Cardiac muscle cell (in vitro differentiated cells and primary cell): ENCODE measurements at regions not wholly inside any gene's neighbourhood (a gene's known extent, or its start where the extent isn't known, plus 50 kb on each side); places are given as distances from the start of the nearest gene placed in this dataset.

Source experiments
- DNase-seq, 2 donors: peaks; one replicate each; pipeline versions ENCODE4 v3.0.0 to v3.0.0-alpha.2; 2010 to 2017; ENCODE audit warnings: low read depth in 1 of 2, low spot score in 1 of 2
- H3K27ac ChIP-seq: fragments of 200-600 bp; sonication (generic); 2 replicates; pipeline ENCODE4 v1.5.1; 2016
- H3K27me3 ChIP-seq: fragments of 200-600 bp; sonication (generic); 2 replicates; pipeline ENCODE4 v1.6.0; 2016; ENCODE audit warnings: control low read depth
- H3K36me3 ChIP-seq: fragments of 200-600 bp; sonication (generic); 2 replicates; pipeline ENCODE4 v1.5.1; 2016; ENCODE audit warnings: control low read depth
- H3K4me1 ChIP-seq: fragments of 200-600 bp; sonication (generic); 2 replicates; pipeline ENCODE4 v1.8.1; 2017; ENCODE audit warnings: low read depth, mild to moderate bottlenecking, mixed run types
- H3K4me3 ChIP-seq: fragments of 200-600 bp; sonication (generic); 2 replicates; pipeline ENCODE4 v1.5.1; 2016; ENCODE audit warnings: mild to moderate bottlenecking
- H3K9me3 ChIP-seq: fragments of 200-600 bp; sonication (generic); 2 replicates; pipeline ENCODE4 v1.5.1; 2017; ENCODE audit warnings: low read depth, mild to moderate bottlenecking, control low read depth
- TF ChIP-seq, protein P1 (sequence below): IDR thresholded peaks from 2 replicates; pipeline ENCODE4 v1.5.1; 2012; ENCODE audit warnings: low read depth, mild to moderate bottlenecking, low read length

DNA sequence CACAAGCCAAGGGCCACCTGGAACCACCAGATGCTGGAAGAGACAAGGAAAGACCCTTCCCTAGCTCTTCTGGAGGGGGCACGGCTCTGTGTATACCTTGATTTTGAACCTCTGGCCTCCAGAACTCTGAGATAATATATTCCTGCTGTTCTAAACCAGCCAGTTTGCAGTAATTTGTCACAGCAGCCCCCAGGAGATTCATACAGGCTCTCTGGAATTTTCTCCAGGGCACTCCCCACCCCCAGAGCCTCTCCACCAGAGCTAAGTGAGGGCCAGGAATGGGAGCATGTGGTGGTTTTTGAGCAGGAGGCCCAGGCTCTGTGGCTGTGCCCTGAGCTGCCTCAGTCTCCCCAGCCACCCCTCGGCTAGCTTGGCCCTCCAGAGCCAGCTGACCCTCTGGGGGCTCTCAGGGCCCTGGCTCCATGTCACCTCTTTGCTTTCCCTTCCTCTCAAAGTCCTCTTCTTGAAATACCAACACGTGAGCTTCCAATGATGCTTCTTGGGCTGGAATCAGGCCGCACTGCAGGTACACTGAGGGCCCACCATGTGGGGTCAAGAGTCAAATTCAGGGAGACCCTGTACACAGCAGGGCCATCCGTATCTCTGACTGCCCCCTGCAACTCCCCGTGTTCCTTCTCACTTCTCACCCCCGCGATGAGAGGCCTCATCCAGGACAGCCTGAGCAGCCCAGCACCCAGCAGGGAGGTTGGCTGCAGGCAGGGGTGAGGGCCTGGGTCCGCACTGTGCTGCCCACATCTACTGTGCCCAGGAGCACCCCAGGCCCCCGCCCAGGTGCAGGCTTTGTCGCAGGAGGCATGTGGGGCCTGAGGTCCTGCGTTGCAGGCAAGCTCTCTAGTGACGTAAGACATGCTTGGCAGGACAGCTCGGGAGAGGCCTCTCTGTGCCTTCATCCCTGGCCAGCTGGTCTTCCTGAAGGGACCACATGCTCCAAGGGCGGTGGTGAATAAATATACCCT is 155.5 kb downstream of the ANKRD60 start:
- Histone ChIP-seq H3K9me3 (no peaks in the 10 kb centered on the region), H3K4me1 (no peaks in the 10 kb centered on the region), H3K36me3 (no peaks in the 10 kb centered on the region), H3K27ac (no peak overlapping the region), H3K27me3 (no peaks in the 10 kb centered on the region), H3K4me3 (no peak overlapping the region)
- DNase-seq = no peak
- TF ChIP-seq, protein P1, sequence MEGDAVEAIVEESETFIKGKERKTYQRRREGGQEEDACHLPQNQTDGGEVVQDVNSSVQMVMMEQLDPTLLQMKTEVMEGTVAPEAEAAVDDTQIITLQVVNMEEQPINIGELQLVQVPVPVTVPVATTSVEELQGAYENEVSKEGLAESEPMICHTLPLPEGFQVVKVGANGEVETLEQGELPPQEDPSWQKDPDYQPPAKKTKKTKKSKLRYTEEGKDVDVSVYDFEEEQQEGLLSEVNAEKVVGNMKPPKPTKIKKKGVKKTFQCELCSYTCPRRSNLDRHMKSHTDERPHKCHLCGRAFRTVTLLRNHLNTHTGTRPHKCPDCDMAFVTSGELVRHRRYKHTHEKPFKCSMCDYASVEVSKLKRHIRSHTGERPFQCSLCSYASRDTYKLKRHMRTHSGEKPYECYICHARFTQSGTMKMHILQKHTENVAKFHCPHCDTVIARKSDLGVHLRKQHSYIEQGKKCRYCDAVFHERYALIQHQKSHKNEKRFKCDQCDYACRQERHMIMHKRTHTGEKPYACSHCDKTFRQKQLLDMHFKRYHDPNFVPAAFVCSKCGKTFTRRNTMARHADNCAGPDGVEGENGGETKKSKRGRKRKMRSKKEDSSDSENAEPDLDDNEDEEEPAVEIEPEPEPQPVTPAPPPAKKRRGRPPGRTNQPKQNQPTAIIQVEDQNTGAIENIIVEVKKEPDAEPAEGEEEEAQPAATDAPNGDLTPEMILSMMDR = no peak

GRCh38 chr20:58071991-58072390 is 156.5 kb downstream of the ANKRD60 start:
- TF ChIP-seq, protein P1 = no peak
- Histone ChIP-seq H3K27me3 (no peaks in the 10 kb centered on the region), H3K9me3 (no peaks in the 10 kb centered on the region), H3K27ac (no peak overlapping the region), H3K4me1 (no peaks in the 10 kb centered on the region), H3K36me3 (no peaks in the 10 kb centered on the region), H3K4me3 (no peak overlapping the region)
- DNase-seq = no peak

DNA sequence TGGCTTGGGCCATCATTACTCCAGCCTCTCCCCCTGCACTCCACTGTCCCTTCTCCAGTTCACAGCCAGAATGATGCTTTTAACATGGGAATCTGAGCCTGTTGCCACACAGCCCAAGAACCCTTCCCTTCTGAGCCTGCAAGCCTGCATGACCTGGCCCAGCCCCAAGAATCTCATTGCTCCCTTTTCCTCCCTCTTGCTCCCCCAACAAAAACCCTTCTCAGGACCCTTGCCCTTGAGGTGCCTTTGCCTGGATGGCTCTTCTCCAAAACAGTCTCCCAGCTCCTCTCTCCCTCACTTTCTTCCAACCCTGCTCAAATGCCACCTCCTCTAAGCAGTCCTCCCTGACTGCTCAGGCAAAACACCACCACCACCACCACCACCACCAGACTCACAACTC is 157.2 kb downstream of the ANKRD60 start:
- H3K4me1 ChIP-seq = no peaks in the 10 kb centered on the region
- no peaks in the 10 kb centered on the region for H3K36me3 ChIP-seq
- H3K9me3 ChIP-seq = no peaks in the 10 kb centered on the region
- no peak overlapping the region for H3K4me3 ChIP-seq
- TF ChIP-seq, protein P1 = no peak
- H3K27ac ChIP-seq = no peak overlapping the region
- no peaks in the 10 kb centered on the region for H3K27me3 ChIP-seq
- DNase-seq = no peak

DNA sequence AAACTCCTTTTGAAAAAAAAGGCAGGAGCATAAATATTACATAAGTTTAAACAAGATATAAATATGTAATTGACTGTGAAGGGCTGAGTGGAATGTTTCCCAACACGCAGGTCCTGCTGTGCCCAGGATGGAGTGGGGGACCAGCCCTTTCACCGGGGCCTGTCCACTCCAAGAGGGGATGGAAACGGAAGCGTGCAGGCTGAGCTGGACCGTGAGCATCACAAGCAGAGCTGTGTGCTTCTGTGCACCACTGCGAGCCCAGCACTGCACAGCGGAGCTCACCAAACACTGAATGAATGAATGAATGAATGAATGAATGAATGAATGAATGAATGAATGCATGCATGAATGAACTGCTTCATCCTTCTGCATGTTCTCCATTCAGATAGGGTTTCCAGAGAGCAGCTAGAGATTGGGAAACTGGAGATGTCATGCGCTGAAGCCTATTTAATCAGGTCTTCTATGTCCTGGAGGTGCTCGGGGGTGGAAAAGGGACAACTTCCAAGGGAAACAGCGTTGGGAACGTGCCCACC is 157.7 kb downstream of the ANKRD60 start:
- Histone ChIP-seq H3K4me3 (no peak overlapping the region), H3K36me3 (no peaks in the 10 kb centered on the region), H3K27me3 (no peaks in the 10 kb centered on the region), H3K4me1 (no peaks in the 10 kb centered on the region), H3K27ac (no peak overlapping the region), H3K9me3 (no peaks in the 10 kb centered on the region)
- no peak for DNase-seq
- TF ChIP-seq, protein P1 = no peak

DNA sequence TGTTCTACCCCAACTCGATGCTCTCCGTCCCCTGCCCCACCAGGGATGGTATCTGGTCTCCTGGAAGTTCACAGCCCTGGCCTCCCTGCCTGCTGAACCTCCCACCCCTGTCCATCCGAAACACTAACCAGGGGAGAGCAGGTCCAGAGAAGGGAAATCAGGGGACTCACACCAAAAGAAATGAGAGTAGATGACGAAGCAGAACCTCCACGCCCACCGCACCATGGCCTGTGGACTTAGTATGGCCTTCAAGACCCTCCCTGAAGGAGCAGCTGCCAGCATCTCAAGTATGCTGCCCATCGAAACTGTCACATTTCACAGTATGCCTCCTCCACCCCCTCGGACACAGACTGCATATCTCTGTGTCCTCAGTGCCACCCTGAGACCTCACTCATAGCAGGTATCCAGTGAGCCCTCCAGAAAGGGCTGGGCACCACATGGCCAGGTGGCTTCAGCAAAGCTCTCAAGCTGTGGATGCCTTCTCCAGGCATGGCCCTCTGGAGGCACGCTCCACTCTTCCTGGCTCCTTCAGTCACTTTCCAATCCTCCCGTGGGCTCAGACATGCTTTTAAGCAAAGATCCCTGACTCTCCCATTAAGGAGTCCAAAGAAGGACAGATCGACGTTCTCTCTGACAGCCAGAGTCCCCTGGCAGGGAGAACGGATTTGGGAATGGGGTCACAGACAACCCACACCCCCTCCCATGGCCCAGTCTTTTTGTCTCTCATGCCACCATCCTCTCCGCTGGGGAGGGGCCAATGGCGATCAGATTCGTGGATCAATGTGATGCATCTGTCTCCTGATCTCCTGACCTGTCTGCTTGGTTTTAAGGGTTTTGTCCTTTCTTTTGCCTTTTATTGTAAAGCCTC is 158.4 kb downstream of the ANKRD60 start:
- peaks cover 2% of the 10 kb centered on the region for H3K27me3 ChIP-seq
- no peak overlapping the region for H3K27ac ChIP-seq
- H3K4me1 ChIP-seq = no peaks in the 10 kb centered on the region
- TF ChIP-seq, protein P1 = no peak
- no peak for DNase-seq
- H3K36me3 ChIP-seq = no peaks in the 10 kb centered on the region
- no peaks in the 10 kb centered on the region for H3K9me3 ChIP-seq
- H3K4me3 ChIP-seq = no peak overlapping the region
